Transverse colon (tissue), 4 donors: ENCODE measurements at regions not wholly inside any gene's neighbourhood (a gene's known extent, or its start where the extent isn't known, plus 50 kb on each side); places are given as distances from the start of the nearest gene placed in this dataset.

ENCODE experiments used
- CTCF ChIP-seq, 5 experiments: fragments of 200-600 bp in 3 of 5; fragments of 450-650 bp in 2 of 5; sonication (generic) in 3 of 5; IDR thresholded peaks; 1 replicate in 2 of 5; 2 replicates in 3 of 5; pipeline ENCODE4 v1.5.1; 2016 to 2017; ENCODE audit warnings: antibody characterized with exemption in 5 of 5, inconsistent platforms in 3 of 5, mild to moderate bottlenecking in 2 of 5, moderate library complexity in 1 of 5
- EP300 ChIP-seq: sonication (generic); formaldehyde crosslinking; IDR thresholded peaks from one replicate; pipeline ENCODE4 v1.6.1; 2017; ENCODE audit warnings: antibody characterized with exemption, low read depth
- POLR2A ChIP-seq: fragments of 450-650 bp; IDR thresholded peaks from one replicate; pipeline ENCODE4 v1.6.1; 2016; ENCODE audit warnings: antibody characterized with exemption, mild to moderate bottlenecking, moderate library complexity
- POLR2AphosphoS5 ChIP-seq, 3 donors: sonication (generic); formaldehyde crosslinking; IDR thresholded peaks; one replicate each; pipeline ENCODE4 v1.6.1; 2016; ENCODE audit warnings: antibody characterized with exemption in 3 of 3

GRCh38 chr6:139862311-139862710 lies 487.9 kb upstream of the CITED2 start:
- no peak for TF ChIP-seq CTCF (IDR thresholded peaks at IDR 0.05)
- TF ChIP-seq POLR2A: no peak
- no peak for TF ChIP-seq EP300
- TF ChIP-seq POLR2AphosphoS5 (IDR thresholded peaks at IDR 0.05): no peak
